ENCODE measurements at regions not wholly inside any gene's neighbourhood (a gene's known extent, or its start where the extent isn't known, plus 50 kb on each side); places are given as distances from the start of the nearest gene placed in this dataset.

GRCh38 chr2:176960736-176961520 lies 251.7 kb upstream of the HNRNPA3 start:
- no peaks in the 10 kb centered on the region for H3K9me3 ChIP-seq
- intact Hi-C loops (cut with DNase I; ENCODE audit: low total_unique reads), result no loop called here
- peaks cover 0 to 2% (median 0%) of the 10 kb centered on the region in 3 donors for H3K27me3 ChIP-seq
- DNase-seq (no peak), ATAC-seq (no peak)
- in situ Hi-C loops (cut with MboI; ENCODE audit: low sequenced_read_pairs in 4 of 4), result no loop called here
- no peak overlapping the region for H3K4me3 ChIP-seq
- H3K27ac ChIP-seq, result no peak overlapping the region
- no peak for TF ChIP-seq POLR2A (IDR thresholded peaks at IDR 0.05)
- TF ChIP-seq CTCF (IDR thresholded peaks at IDR 0.05 in 4 of 5, conservative IDR thresholded peaks at IDR 0.05 in 1 of 5), result no peak
- H3K4me1 ChIP-seq, result no peaks in the 10 kb centered on the region
- H3K36me3 ChIP-seq, result no peaks in the 10 kb centered on the region

- TF ChIP-seq CTCF (IDR thresholded peaks at IDR 0.05 in 4 of 5, conservative IDR thresholded peaks at IDR 0.05 in 1 of 5) (no peak), POLR2A (IDR thresholded peaks at IDR 0.05) (no peak)
- no peak for ATAC-seq
- no peaks in the 10 kb centered on the region for H3K4me1 ChIP-seq
- no peak for DNase-seq
- peaks cover 0 to 2% (median 0%) of the 10 kb centered on the region in 3 donors for H3K27me3 ChIP-seq
- in situ Hi-C loops (cut with MboI; ENCODE audit: low sequenced_read_pairs in 4 of 4) (no loop called here), intact Hi-C loops (cut with DNase I; ENCODE audit: low total_unique reads) (no loop called here)
- no peaks in the 10 kb centered on the region for H3K9me3 ChIP-seq
- no peaks in the 10 kb centered on the region for H3K36me3 ChIP-seq
- no peak overlapping the region for H3K27ac ChIP-seq
- H3K4me3 ChIP-seq, result no peak overlapping the region
These were observed 250.6 kb upstream of the HNRNPA3 start for GRCh38 chr2:176961775-176962619.

- in situ Hi-C loops (cut with MboI; ENCODE audit: low sequenced_read_pairs in 4 of 4), result no loop called here
These were observed 248.9 kb upstream of the HNRNPA3 start for GRCh38 chr2:176963568-176964287.

More at GRCh38 chr2:176963568-176964287, 248.9 kb upstream of the HNRNPA3 start:
- ATAC-seq, result no peak
- H3K4me1 ChIP-seq, result no peaks in the 10 kb centered on the region
- H3K4me3 ChIP-seq, result no peak overlapping the region
- no peaks in the 10 kb centered on the region for H3K36me3 ChIP-seq
- intact Hi-C loops (cut with DNase I; ENCODE audit: low total_unique reads), result no loop called here
- TF ChIP-seq CTCF (IDR thresholded peaks at IDR 0.05 in 4 of 5, conservative IDR thresholded peaks at IDR 0.05 in 1 of 5), result no peak
- TF ChIP-seq POLR2A (IDR thresholded peaks at IDR 0.05), result no peak
- no peak for DNase-seq
- H3K27ac ChIP-seq, result no peak overlapping the region
- peaks cover 0 to 2% (median 0%) of the 10 kb centered on the region in 3 donors for H3K27me3 ChIP-seq
- no peaks in the 10 kb centered on the region for H3K9me3 ChIP-seq
